ENCODE measurements at regions not wholly inside any gene's neighbourhood (a gene's known extent, or its start where the extent isn't known, plus 50 kb on each side); places are given as distances from the start of the nearest gene placed in this dataset.

GRCh38 chr19:30244533-30244932 is 127.7 kb upstream of the ZNF536 start:
- DNase-seq (no peak), ATAC-seq (ENCODE audit: low FRiP score in 2 of 2) (no peak)
- Histone ChIP-seq H3K4me3 (no peak overlapping the region), H3K27ac (no peak overlapping the region), H3K9me3 (no peaks in the 10 kb centered on the region), H3K27me3 (no peaks in the 10 kb centered on the region), H3K4me1 (no peaks in the 10 kb centered on the region), H3K36me3 (no peaks in the 10 kb centered on the region)
- WGBS, 2 donors, result 38 to 52% methylated on average over 2 to 4 of the region's 4 CpGs
- TF ChIP-seq POLR2AphosphoS5 (IDR thresholded peaks at IDR 0.05) (no peak), EP300 (IDR thresholded peaks at IDR 0.05) (no peak), CTCF (IDR thresholded peaks at IDR 0.05) (no peak)

- Histone ChIP-seq H3K4me3 (no peak overlapping the region), H3K36me3 (no peaks in the 10 kb centered on the region), H3K27me3 (no peaks in the 10 kb centered on the region), H3K27ac (no peak overlapping the region), H3K4me1 (no peaks in the 10 kb centered on the region), H3K9me3 (no peaks in the 10 kb centered on the region)
- 81 to 85% methylated on average over 13 to 17 of the region's 17 CpGs for WGBS, 2 donors
- ATAC-seq (ENCODE audit: low FRiP score in 2 of 2) (no peak), DNase-seq (no peak)
- no peak for TF ChIP-seq POLR2A (IDR thresholded peaks at IDR 0.05)
- no peak for TF ChIP-seq POLR2AphosphoS5 (IDR thresholded peaks at IDR 0.05)
- no peak for TF ChIP-seq EP300 (IDR thresholded peaks at IDR 0.05)
- no peak for TF ChIP-seq CTCF (IDR thresholded peaks at IDR 0.05)
These were observed 126.7 kb upstream of the ZNF536 start for GRCh38 chr19:30245401-30246039.

- no peak for ATAC-seq (ENCODE audit: low FRiP score in 2 of 2)
- Histone ChIP-seq H3K36me3 (no peaks in the 10 kb centered on the region), H3K4me1 (no peaks in the 10 kb centered on the region), H3K4me3 (no peak overlapping the region), H3K27ac (no peak overlapping the region), H3K27me3 (no peaks in the 10 kb centered on the region), H3K9me3 (no peaks in the 10 kb centered on the region)
- no peak for DNase-seq
- TF ChIP-seq POLR2AphosphoS5 (IDR thresholded peaks at IDR 0.05), result no peak
- no peak for TF ChIP-seq POLR2A (IDR thresholded peaks at IDR 0.05)
- TF ChIP-seq EP300 (IDR thresholded peaks at IDR 0.05), result no peak
- TF ChIP-seq CTCF (IDR thresholded peaks at IDR 0.05), result no peak
- 66 to 68% methylated on average over 4 of the region's 4 CpGs for WGBS, 2 donors
These were observed 122.3 kb upstream of the ZNF536 start for GRCh38 chr19:30249911-30250310.

- Histone ChIP-seq H3K27me3 (no peaks in the 10 kb centered on the region), H3K27ac (no peak overlapping the region), H3K9me3 (no peaks in the 10 kb centered on the region), H3K4me3 (no peak overlapping the region), H3K4me1 (no peaks in the 10 kb centered on the region), H3K36me3 (no peaks in the 10 kb centered on the region)
- DNase-seq (no peak), ATAC-seq (ENCODE audit: low FRiP score in 2 of 2) (no peak)
- TF ChIP-seq EP300 (IDR thresholded peaks at IDR 0.05) (no peak), CTCF (IDR thresholded peaks at IDR 0.05) (no peak), POLR2AphosphoS5 (IDR thresholded peaks at IDR 0.05) (no peak), POLR2A (IDR thresholded peaks at IDR 0.05) (no peak)
- 91 to 93% methylated on average over 5 of the region's 5 CpGs for WGBS, 2 donors
These were observed 120.0 kb upstream of the ZNF536 start for GRCh38 chr19:30252214-30252613.

- 47 to 57% methylated on average over 6 to 15 of the region's 15 CpGs for WGBS, 2 donors
- TF ChIP-seq POLR2AphosphoS5 (IDR thresholded peaks at IDR 0.05) (no peak), EP300 (IDR thresholded peaks at IDR 0.05) (no peak), POLR2A (IDR thresholded peaks at IDR 0.05) (no peak), CTCF (IDR thresholded peaks at IDR 0.05) (no peak)
- Histone ChIP-seq H3K27ac (no peak overlapping the region), H3K4me3 (no peak overlapping the region), H3K4me1 (no peaks in the 10 kb centered on the region), H3K36me3 (no peaks in the 10 kb centered on the region), H3K27me3 (no peaks in the 10 kb centered on the region), H3K9me3 (no peaks in the 10 kb centered on the region)
- DNase-seq, result peak in 1 of 2 donors; percentile 65
- ATAC-seq (ENCODE audit: low FRiP score in 2 of 2), result no peak
These were observed 118.6 kb upstream of the ZNF536 start for GRCh38 chr19:30253581-30253996.

Data from upper lobe of left lung (tissue), 6 donors.